AG09309 (cell line): ENCODE measurements at regions not wholly inside any gene's neighbourhood (a gene's known extent, or its start where the extent isn't known, plus 50 kb on each side); places are given as distances from the start of the nearest gene placed in this dataset.

Experiments
- DNase-seq: peaks from one replicate; pipeline ENCODE4 v3.0.0-alpha.2; 2010; ENCODE audit warnings: low read depth
- H3K4me3 ChIP-seq: 2 replicates; pipeline ENCODE4 v1.5.1; 2011; ENCODE audit warnings: mild to moderate bottlenecking, low read depth, low read length, moderate library complexity; ENCODE audit not compliant: control insufficient read depth
- TF ChIP-seq, protein P1 (sequence below): IDR thresholded peaks from 2 replicates; pipeline ENCODE4 v1.5.1; 2011; ENCODE audit warnings: mild to moderate bottlenecking, low read depth, low read length, inconsistent platforms; ENCODE audit not compliant: insufficient read depth, control insufficient read depth; ENCODE audit errors: missing control alignments

DNA sequence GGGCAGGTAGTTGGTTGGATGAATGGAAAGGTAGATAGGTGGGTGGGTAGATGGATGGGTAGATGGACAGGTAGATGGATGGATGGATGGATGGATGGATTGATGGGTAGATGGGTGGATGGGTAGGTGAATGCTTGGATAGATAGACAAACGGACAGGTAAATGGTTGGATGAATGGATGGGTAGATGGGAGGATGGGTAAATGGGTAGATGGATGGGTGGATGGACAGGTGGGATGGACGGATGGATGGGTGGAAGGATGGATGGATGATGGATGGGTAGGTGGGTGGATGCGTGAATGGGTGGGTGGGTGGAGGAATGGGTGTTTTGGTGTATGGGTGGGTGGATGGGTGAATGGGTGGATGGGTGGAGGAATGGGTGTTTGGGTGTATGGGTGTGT, 50.1 kb upstream of the ASAP2 start:
- TF ChIP-seq, protein P1, sequence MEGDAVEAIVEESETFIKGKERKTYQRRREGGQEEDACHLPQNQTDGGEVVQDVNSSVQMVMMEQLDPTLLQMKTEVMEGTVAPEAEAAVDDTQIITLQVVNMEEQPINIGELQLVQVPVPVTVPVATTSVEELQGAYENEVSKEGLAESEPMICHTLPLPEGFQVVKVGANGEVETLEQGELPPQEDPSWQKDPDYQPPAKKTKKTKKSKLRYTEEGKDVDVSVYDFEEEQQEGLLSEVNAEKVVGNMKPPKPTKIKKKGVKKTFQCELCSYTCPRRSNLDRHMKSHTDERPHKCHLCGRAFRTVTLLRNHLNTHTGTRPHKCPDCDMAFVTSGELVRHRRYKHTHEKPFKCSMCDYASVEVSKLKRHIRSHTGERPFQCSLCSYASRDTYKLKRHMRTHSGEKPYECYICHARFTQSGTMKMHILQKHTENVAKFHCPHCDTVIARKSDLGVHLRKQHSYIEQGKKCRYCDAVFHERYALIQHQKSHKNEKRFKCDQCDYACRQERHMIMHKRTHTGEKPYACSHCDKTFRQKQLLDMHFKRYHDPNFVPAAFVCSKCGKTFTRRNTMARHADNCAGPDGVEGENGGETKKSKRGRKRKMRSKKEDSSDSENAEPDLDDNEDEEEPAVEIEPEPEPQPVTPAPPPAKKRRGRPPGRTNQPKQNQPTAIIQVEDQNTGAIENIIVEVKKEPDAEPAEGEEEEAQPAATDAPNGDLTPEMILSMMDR: no peak
- DNase-seq: no peak
- no peak overlapping the region for H3K4me3 ChIP-seq

DNA sequence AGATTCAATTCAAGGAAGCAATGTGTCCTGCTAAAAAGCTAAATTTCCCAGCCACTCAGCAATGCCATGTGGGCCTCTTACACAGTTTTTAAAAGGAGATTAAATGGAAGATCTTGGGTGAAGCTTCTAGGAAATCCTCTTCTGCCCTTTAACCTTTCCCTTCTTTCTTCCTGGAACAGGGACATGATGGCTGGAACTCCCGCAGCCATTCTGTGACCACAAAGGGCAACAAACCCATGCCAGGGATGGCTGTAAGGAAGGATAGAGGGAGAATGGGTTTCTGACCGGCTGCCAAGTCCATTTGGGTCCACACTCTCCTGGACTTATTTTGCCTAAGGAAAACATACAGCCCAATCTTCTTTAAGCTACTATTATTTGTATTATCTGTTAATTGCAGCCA, 52.6 kb upstream of the ASAP2 start:
- no peak for DNase-seq
- no peak overlapping the region for H3K4me3 ChIP-seq
- TF ChIP-seq, protein P1: no peak

DNA sequence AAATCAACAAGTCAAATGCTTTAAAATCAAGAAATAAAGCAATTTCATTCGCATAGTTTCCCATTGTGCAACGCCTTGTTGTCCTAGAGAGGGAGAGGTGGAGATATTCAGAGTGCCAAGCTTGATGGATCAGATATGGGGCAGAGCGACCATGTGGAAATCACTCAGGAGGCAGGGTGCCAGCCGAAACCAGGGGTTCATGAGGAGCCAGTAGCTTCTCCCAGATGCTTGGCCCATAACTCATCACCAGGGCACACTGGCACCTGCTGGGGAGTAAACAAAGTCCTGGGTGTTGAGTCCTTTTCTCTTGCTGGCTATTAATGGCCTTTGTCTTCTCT, 53.0 kb upstream of the ASAP2 start:
- DNase-seq: no peak
- TF ChIP-seq, protein P1: no peak
- no peak overlapping the region for H3K4me3 ChIP-seq

DNA sequence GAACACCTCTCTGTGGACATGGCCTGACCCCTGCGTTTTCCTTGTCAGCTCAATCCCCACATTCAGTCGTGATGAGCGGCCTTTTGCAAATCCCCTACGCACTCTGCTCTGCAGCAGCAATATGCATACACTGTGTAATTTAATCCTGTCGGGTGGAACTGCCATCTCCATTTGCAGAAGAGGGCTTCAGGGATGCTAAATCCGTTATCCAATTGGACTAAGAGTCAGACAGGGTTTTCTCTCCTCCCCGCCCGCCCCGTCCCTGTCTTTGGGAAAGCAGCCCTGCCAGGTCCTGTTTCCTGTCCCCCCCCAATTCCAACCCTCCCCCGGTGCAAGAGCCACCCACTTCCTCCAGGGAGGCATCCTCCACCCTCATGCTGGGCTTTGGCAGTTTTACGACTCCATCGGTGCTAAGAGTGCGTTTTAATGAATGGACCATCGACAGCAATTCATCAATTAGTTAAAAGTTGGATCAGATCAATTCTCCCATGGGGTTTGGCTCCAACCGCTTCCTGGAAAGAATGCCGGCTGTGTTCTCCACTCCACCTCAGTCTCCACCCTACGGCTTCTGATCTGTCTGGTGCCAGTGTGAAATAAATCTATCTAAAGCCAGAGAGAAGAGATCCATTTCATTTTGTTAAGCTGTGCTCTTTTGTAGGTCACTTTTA, 53.5 kb upstream of the ASAP2 start:
- no peak overlapping the region for H3K4me3 ChIP-seq
- TF ChIP-seq, protein P1: no peak
- no peak for DNase-seq

DNA sequence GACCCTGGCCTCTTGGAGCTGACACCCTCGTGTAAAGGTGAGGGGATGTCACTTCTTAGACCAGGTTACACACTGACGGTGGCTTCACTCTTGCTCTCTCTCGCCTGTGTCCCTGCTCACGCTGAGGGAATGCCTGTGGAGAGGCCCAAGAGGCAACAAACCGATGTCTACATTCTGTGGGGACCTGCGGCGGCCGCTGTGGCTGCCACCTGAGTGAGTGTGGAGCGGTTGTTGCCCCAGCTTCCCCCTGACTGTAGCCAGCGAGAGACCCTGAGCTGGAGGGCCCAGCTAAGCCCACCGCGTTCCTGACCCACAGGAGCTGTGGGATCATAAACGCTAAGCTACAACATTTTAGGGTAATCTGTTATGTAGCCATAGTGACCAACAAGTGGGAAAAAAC, 55.7 kb upstream of the ASAP2 start:
- no peak overlapping the region for H3K4me3 ChIP-seq
- TF ChIP-seq, protein P1: no peak
- DNase-seq: no peak

DNA sequence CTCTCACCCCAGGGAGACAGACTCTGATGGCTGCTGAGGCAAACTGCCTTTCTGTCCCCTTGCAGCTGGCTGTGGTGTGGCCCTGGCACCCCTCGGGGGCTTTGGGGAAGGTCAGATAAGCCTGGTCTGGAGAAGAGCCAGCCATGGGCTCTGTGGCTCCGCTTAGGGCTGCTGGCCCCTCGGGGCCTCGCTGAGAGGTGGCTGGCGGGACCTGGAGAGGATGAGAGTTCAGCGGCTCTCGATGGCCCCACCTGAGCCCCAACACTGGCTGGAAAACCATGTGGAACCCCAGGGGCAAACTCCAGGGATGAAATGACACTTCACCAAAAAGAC, 56.1 kb upstream of the ASAP2 start:
- H3K4me3 ChIP-seq: no peak overlapping the region
- DNase-seq: no peak
- TF ChIP-seq, protein P1: no peak

DNA sequence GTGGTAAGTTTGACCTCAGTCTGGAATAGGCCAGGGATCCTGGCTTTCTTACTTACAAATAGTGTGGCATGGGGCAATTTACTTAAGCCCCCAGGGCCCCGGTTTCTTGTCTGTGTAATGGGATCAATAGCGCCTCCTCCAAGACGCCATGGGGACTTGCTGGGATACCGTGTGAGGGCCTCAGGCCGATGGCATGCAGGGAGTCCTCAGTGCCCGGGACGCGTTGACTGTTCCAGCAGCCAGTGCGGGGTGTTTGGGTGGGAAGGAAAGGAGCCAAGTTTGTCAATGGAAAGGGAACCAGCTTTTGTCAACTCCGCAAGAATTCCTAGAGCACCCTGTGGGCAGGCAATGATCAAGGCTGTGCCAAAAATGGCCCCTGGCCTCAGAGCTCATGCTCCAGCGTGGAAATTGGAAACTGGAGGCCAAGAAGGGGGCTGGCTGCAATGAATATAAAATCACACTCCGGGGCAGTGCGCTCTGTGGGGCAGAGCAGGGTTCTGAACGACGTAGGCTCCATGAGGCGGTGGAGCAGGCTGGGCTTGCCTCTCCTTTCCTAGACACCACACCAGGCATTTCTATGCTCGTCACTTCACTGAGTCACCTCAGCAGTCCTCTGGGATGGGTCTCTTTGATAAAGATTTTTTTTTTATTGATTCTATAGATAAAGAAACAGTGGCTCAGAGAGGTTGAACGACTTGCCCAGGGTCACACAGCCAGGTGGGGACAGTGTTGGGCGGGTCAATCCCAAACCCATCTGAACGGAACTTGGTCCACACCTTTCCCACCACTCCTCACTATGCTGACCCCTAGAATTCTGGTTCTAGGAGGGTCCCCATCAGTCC, 56.7 kb upstream of the ASAP2 start:
- TF ChIP-seq, protein P1: no peak
- no peak overlapping the region for H3K4me3 ChIP-seq
- no peak for DNase-seq
